Breast epithelium (tissue), 4 donors: ENCODE measurements at regions not wholly inside any gene's neighbourhood (a gene's known extent, or its start where the extent isn't known, plus 50 kb on each side); places are given as distances from the start of the nearest gene placed in this dataset.

ENCODE experiments used
- DNase-seq, 2 donors: peaks; one replicate each; pipeline ENCODE4 v3.0.0-alpha.2; 2019; ENCODE audit warnings: low spot score in 2 of 2
- H3K27ac ChIP-seq, 2 donors: fragments of 200-600 bp; sonication (generic) in 1 of 2; one replicate each; pipeline ENCODE4 v1.5.1; 2016 to 2019; ENCODE audit warnings: mild to moderate bottlenecking in 1 of 2
- H3K27me3 ChIP-seq, 2 donors: fragments of 200-600 bp; sonication (generic) in 1 of 2; one replicate each; pipeline versions ENCODE4 v1.5.1 to v1.6.0; 2017 to 2019; ENCODE audit warnings: control low read depth in 1 of 2, mild to moderate bottlenecking in 1 of 2
- H3K36me3 ChIP-seq: fragments of 200-600 bp; one replicate; pipeline ENCODE4 v1.5.1; 2019
- H3K4me1 ChIP-seq, 2 donors: fragments of 200-600 bp; sonication (generic); one replicate each; pipeline ENCODE4 v1.5.1; 2016 to 2019; ENCODE audit warnings: control low read depth in 1 of 2
- H3K4me3 ChIP-seq, 3 donors: fragments of 200-600 bp; sonication (generic); 1 replicate in 2 of 3; 2 replicates in 1 of 3; pipeline ENCODE4 v1.5.1; 2016 to 2019; ENCODE audit warnings: mild to moderate bottlenecking in 3 of 3, moderate library complexity in 2 of 3
- H3K9me3 ChIP-seq, 2 donors: fragments of 200-600 bp; sonication (generic) in 1 of 2; one replicate each; pipeline ENCODE4 v1.5.1; 2016 to 2019; ENCODE audit warnings: control low read depth in 1 of 2
- CTCF ChIP-seq, 3 donors: fragments of 450-650 bp; IDR thresholded peaks; one replicate each; pipeline ENCODE4 v1.5.1; 2016 to 2017; ENCODE audit warnings: antibody characterized with exemption in 3 of 3, mild to moderate bottlenecking in 3 of 3, moderate library complexity in 3 of 3
- POLR2A ChIP-seq: fragments of 450-650 bp; IDR thresholded peaks from one replicate; pipeline ENCODE4 v1.6.1; 2016; ENCODE audit warnings: antibody characterized with exemption, mild to moderate bottlenecking, moderate library complexity
- POLR2AphosphoS5 ChIP-seq, 3 donors: sonication (generic); formaldehyde crosslinking; IDR thresholded peaks; one replicate each; pipeline ENCODE4 v1.6.1; 2017; ENCODE audit warnings: antibody characterized with exemption in 3 of 3
- intact Hi-C: fragments of 100-400 bp; cut with DNase I; formaldehyde crosslinking; loops from one replicate; pipeline ENCODE4 v1.15.1; 2023; ENCODE audit warnings: low total_unique reads

- no peak for TF ChIP-seq CTCF (IDR thresholded peaks at IDR 0.05)
- TF ChIP-seq POLR2A = no peak
- peak overlapping the region; percentile 69 to 78 for H3K27ac ChIP-seq
- no peak for DNase-seq
- intact Hi-C loops = no loop called here
- no peak overlapping the region for H3K4me3 ChIP-seq
- H3K27me3 ChIP-seq = no peaks in the 10 kb centered on the region
- no peaks in the 10 kb centered on the region for H3K36me3 ChIP-seq
- H3K4me1 ChIP-seq = no peaks in the 10 kb centered on the region
- H3K9me3 ChIP-seq = no peaks in the 10 kb centered on the region
These were observed 136.3 kb upstream of the SLC22A23 start for GRCh38 chr6:3593161-3593560.

GRCh38 chr6:3592371-3592941 lies 135.6 kb upstream of the SLC22A23 start:
- Histone ChIP-seq H3K27me3 (no peaks in the 10 kb centered on the region), H3K27ac (peak overlapping the region; percentile 69 to 78), H3K9me3 (peaks cover 0 to 3% of the 10 kb centered on the region in 2 donors), H3K4me1 (no peaks in the 10 kb centered on the region), H3K4me3 (no peak overlapping the region), H3K36me3 (no peaks in the 10 kb centered on the region)
- intact Hi-C loops = no loop called here
- no peak for TF ChIP-seq POLR2A
- TF ChIP-seq CTCF (IDR thresholded peaks at IDR 0.05) = no peak
- peak; percentile 60 to 88 (median 84) for TF ChIP-seq POLR2AphosphoS5 (IDR thresholded peaks at IDR 0.05)
- peak in 1 of 2 donors; percentile 41 for DNase-seq

GRCh38 chr6:3591970-3592369 lies 135.1 kb upstream of the SLC22A23 start:
- Histone ChIP-seq H3K4me3 (no peak overlapping the region), H3K27ac (peak overlapping the region; percentile 69 to 78), H3K36me3 (no peaks in the 10 kb centered on the region), H3K4me1 (no peaks in the 10 kb centered on the region), H3K9me3 (peaks cover 0 to 3% of the 10 kb centered on the region in 2 donors), H3K27me3 (no peaks in the 10 kb centered on the region)
- intact Hi-C loops = no loop called here
- TF ChIP-seq POLR2AphosphoS5 (IDR thresholded peaks at IDR 0.05) (no peak), CTCF (IDR thresholded peaks at IDR 0.05) (no peak), POLR2A (no peak)
- no peak for DNase-seq

GRCh38 chr6:3587660-3588059 lies 130.8 kb upstream of the SLC22A23 start:
- Histone ChIP-seq H3K36me3 (no peaks in the 10 kb centered on the region), H3K4me1 (no peaks in the 10 kb centered on the region), H3K9me3 (peaks cover 0 to 3% of the 10 kb centered on the region in 2 donors), H3K27me3 (no peaks in the 10 kb centered on the region), H3K27ac (no peak overlapping the region), H3K4me3 (no peak overlapping the region)
- intact Hi-C loops = no loop called here
- no peak for DNase-seq
- TF ChIP-seq POLR2AphosphoS5 (IDR thresholded peaks at IDR 0.05) (no peak), CTCF (IDR thresholded peaks at IDR 0.05) (no peak), POLR2A (no peak)

GRCh38 chr6:3585320-3585935 lies 128.6 kb upstream of the SLC22A23 start:
- H3K36me3 ChIP-seq = no peaks in the 10 kb centered on the region
- DNase-seq = no peak
- peak overlapping the region; percentile 23 to 71 for H3K27ac ChIP-seq
- intact Hi-C loops = no loop called here
- H3K27me3 ChIP-seq = no peaks in the 10 kb centered on the region
- TF ChIP-seq POLR2AphosphoS5 (IDR thresholded peaks at IDR 0.05) (no peak), POLR2A (no peak), CTCF (IDR thresholded peaks at IDR 0.05) (no peak)
- H3K4me1 ChIP-seq = no peaks in the 10 kb centered on the region
- H3K9me3 ChIP-seq = peaks cover 0 to 3% of the 10 kb centered on the region in 2 donors
- H3K4me3 ChIP-seq = no peak overlapping the region
